CD4-positive, alpha-beta T cell treated with Interleukin-17A for 1 hour (primary cell): ENCODE measurements at regions not wholly inside any gene's neighbourhood (a gene's known extent, or its start where the extent isn't known, plus 50 kb on each side); places are given as distances from the start of the nearest gene placed in this dataset.
"Not testable (repeated sequence)": the region's sequence is repeated elsewhere in the genome, so short reads cannot be mapped to it uniquely, and the experiment has no call there.

Source experiments
- DNase-seq: peaks from one replicate; pipeline ENCODE4 v3.0.0-alpha.2; 2020

GRCh38 chr16:17780181-17780580, 309.4 kb upstream of the XYLT1 start:
- no peak for DNase-seq

- no peak for DNase-seq
These were observed 306.7 kb upstream of the XYLT1 start for GRCh38 chr16:17777408-17777863.

GRCh38 chr16:17776888-17777287, 306.1 kb upstream of the XYLT1 start:
- no peak for DNase-seq

- no peak for DNase-seq
These were observed 305.7 kb upstream of the XYLT1 start for GRCh38 chr16:17776465-17776864.

DNA sequence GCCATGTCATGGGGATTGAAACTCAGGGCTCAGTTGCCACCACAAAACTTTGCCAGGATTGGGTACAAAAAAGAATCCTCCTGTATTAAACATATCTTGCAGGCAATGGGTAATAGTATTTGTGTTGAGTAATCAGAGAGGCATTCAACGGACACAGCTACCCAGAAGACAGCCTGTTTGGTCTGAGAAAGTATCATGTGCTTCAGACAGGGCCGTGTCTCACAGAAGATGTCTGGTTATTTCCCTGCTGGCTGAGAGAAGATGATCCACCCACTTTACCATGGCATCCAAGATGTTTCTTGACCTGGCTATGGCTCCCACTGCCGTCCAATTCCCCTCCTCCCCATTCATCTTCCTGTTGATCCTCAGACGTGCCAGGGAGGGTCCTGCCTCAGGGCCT, 304.3 kb upstream of the XYLT1 start:
- DNase-seq: no peak

GRCh38 chr16:17773698-17774101, 302.9 kb upstream of the XYLT1 start:
- DNase-seq: no peak

DNA sequence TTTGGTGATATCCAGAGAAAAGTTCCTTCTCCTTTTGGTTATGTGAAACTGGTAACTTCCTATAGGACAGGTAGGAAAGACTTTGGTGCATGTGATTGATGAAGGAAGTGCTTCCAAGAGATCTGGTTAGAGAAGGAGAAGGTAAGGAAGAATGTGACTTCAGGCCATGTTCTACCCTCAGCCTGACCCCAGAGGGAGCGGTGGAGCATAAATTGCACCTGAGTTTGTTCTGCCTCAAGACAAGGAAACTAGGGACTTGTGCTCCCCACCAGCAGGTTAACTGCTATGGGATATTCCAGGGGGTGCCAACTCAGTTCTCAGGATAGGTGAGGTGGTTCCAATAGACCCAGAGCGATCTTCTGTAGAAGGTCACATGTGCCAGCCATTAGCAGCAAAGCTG, 299.3 kb upstream of the XYLT1 start:
- no peak for DNase-seq

- no peak for DNase-seq
These were observed 298.3 kb upstream of the XYLT1 start for GRCh38 chr16:17769065-17769464.

DNA sequence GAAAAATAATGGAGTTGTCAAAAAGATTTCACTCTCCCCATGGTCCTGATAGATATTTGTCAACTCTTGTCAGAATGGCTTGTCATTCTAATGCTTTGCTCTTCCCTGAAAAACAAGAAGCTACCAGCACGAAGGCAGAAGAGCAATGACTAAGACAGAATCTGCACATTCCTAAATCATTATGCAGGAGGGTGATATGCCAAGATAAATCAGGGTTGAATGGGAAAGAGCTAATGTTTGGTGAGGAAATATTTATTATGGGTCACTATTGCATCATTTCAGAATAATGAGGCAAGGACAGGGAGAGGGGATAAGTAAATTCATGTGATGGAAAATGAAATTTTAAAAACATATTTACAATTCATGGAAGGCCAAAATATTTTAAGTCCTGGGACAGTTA, 297.5 kb upstream of the XYLT1 start:
- no peak for DNase-seq

DNA sequence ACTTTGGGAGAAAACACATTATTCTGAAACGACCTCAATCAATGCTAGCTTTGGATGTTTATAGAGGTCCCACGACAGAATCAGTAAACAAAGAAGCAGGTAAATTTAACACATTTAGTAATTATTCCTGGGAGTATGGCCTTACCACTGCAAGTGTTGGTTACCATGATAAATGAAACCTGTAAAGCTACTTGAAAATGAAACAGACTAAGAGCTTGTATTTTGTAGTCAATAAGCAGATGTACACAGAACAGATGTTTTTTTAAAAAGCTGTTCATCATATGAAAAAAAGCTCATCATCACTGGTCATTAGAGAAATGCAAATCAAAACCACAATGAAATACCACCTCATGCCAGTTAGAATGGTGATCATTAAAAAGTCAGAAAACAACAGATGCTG, 295.3 kb upstream of the XYLT1 start:
- DNase-seq: no peak

- no peak for DNase-seq
These were observed 289.0 kb upstream of the XYLT1 start for GRCh38 chr16:17759451-17760390.

GRCh38 chr16:17757808-17758207, 287.0 kb upstream of the XYLT1 start:
- DNase-seq: no peak

GRCh38 chr16:17755158-17755557, 284.4 kb upstream of the XYLT1 start:
- DNase-seq: no peak

GRCh38 chr16:17753434-17753833, 282.7 kb upstream of the XYLT1 start:
- DNase-seq: no peak

- no peak for DNase-seq
These were observed 278.9 kb upstream of the XYLT1 start for GRCh38 chr16:17749706-17750105.

DNA sequence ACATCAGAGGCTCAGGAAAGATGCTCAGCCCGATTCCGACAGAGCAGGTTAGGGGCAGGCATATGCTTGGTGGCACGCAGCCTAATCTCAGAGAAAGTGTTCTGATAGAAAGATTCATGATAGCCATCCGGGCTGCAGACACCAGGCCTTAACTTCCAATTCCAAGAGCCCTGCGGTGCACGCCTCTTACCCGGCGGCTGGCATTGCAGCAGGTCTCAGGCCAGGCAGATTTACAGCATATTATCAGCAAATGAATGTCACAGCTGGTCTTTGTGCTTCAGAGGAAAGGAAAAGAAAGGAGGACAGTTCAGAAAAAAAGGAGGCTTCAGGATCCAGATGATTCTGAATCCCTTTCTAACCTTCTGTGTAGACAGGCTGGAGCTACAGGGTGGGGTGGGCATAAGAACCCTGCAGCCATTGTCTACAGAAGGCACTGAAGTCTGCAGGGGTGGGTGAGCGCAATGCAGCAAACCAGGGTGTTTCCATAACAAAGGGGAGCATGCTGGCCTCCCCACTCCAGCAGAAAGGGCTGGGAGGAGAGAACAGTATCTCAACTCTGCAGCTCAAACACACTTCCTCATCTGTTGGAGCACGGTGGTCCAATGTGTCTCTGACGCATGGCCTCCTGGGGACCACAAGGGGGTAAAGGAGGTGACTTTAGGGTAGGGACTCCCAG, 277.4 kb upstream of the XYLT1 start:
- no peak for DNase-seq

GRCh38 chr16:17747081-17747756, 276.5 kb upstream of the XYLT1 start:
- DNase-seq: no peak

DNA sequence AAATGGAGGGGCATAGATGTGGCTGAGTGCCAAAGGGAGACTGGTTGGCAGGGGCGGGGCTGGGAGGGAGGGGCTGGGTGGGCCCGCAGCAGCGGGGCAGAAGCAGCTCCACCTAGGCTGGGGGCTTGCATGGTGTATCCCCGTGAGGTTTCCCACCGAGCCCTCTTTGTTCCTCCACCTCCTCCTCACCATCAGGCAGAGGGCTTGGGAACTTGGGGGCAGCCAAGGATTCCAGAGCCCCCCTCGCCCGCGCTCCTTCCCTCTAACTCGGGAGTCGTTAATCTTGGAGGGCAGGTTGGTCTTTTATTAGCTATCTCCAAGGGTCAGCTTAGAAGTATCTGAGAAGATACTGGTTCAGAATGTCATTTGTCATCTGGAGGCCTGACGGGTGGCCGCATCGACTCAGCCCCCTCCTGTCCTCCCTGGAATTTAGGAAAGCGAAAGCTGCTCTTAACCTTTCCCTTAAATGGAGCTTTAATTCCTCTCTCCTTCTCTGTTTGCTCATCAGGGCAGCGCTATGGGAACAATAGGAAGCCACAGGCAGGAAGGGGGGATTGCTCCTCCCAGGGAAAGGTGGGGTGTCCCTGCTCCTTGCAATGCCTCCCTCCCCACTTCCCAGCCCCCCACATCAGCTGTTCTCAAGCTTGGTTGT, 274.3 kb upstream of the XYLT1 start:
- no peak for DNase-seq

DNA sequence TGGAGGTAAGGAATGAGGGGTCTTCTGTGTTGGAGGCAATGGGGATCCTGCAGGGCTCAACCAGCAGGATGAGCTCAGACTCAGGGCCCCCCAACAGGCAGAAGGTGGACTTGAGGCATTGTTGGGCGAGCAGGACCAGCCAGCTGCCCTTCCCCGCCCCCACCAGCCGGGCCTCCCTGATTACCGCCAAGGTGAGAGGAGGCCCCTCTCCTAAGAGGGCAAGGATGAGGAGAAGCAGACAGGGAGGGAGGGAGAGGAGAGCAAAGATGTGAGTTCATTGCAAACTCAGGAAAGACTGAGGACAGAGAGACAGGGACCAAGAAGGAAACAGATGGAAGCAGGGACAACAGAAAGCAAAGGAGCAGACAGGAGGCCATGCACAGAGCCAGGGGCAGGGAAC, 272.8 kb upstream of the XYLT1 start:
- no peak for DNase-seq

DNA sequence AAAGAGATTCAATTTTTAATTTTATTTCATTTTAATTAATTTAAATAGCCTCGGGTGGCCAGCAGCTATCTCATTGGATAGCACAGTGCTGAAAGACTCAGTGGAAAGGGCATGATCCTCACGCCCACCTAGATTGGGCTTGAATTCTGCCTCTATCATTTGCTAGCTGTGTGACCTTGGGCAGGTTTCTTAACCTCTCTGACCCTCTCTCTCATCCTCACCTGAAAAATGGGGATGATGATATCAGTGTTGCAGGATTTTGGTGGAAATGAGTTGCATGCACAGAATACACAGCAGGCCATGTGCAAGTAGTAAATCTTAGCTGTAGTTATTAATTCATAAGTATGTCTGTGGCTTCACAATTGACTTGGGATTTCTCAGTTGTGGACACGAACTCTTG, 272.4 kb upstream of the XYLT1 start:
- DNase-seq: no peak

DNA sequence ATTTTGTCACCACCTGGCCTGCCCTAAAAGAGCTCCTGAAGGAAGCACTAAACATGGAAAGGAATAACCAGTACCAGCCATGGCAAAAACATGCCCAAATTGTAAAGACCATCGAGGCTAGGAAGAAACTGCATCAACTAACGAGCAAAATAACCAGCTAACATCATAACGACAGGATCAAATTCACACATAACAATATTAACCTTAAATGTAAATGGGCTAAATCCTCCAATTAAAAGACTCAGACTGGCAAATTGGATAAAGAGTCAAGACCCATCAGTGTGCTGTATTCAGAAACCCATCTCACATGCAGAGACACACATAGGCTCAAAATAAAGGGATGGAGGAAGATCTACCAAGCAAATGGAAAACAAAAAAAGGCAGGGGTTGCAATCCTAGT, 264.3 kb upstream of the XYLT1 start:
- not testable (repeated sequence) for DNase-seq

GRCh38 chr16:17729820-17730219, 259.1 kb upstream of the XYLT1 start:
- DNase-seq: no peak

DNA sequence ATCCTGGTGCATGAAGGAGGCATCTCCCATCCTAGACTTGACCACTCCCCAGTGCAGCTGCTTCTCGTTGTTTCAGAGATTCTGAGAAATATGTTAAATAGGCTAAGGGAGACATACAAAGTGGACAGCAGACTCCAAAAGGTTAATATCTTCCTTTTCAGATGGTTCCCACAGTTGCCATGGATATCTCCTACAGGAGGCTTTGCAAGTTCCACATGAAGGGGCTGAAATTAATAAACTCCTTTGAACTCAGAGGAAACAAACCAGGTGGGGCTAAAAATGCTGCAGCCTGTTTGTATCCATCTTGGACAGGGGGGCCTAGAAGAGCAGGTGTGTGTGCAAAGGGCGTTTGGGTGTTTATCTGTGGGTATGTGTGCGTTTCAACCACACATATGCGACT, 257.4 kb upstream of the XYLT1 start:
- DNase-seq: no peak
